BJ (cell line): ENCODE measurements at regions not wholly inside any gene's neighbourhood (a gene's known extent, or its start where the extent isn't known, plus 50 kb on each side); places are given as distances from the start of the nearest gene placed in this dataset.

Experiments used
- CTCF ChIA-PET: fragments of 350-600 bp; formaldehyde crosslinking; extraction: SDS; loops from one replicate; lab custom pipeline; 2021; ENCODE audit warnings: antibody characterized with exemption, inconsistent platforms; lab: Yijun Ruan, JAX
- POLR2A ChIA-PET: fragments of 300-600 bp; sonication (Branson Sonifier 250); formaldehyde crosslinking; extraction: SDS; loops from one replicate; lab custom pipeline; 2021; ENCODE audit warnings: antibody characterized with exemption; lab: Charles Lee
- DNase-seq: peaks from one replicate; pipeline ENCODE4 v3.0.0-alpha.2; 2011; ENCODE audit warnings: low read depth
- H3K27me3 ChIP-seq: 2 replicates; pipeline ENCODE4 v1.6.0; 2011; ENCODE audit warnings: low read length; ENCODE audit not compliant: control insufficient read depth, insufficient read depth
- H3K36me3 ChIP-seq: 2 replicates; pipeline ENCODE4 v1.5.1; 2011; ENCODE audit warnings: low read length; ENCODE audit not compliant: control insufficient read depth, insufficient read depth
- H3K4me3 ChIP-seq: 2 replicates; pipeline ENCODE4 v1.5.1; 2011; ENCODE audit warnings: low read depth, mild to moderate bottlenecking, control low read depth, low read length
- CTCF ChIP-seq: IDR thresholded peaks from 2 replicates; pipeline ENCODE4 v1.5.1; 2011; ENCODE audit warnings: low read depth, mild to moderate bottlenecking, control low read depth, inconsistent platforms, low read length, moderate library complexity; ENCODE audit not compliant: insufficient read depth

- POLR2A ChIA-PET: no interaction called here
- Histone ChIP-seq H3K4me3 (no peak overlapping the region), H3K36me3 (no peaks in the 10 kb centered on the region), H3K27me3 (no peaks in the 10 kb centered on the region)
- CTCF ChIA-PET: no interaction called here
- TF ChIP-seq CTCF: no peak
- no peak for DNase-seq
Observed at GRCh38 chr6:48016020-48016755, 94.8 kb downstream of the PTCHD4 start.

GRCh38 chr6:47992809-47993208 lies 118.2 kb downstream of the PTCHD4 start:
- CTCF ChIA-PET: no interaction called here
- no peaks in the 10 kb centered on the region for H3K36me3 ChIP-seq
- DNase-seq: no peak
- H3K27me3 ChIP-seq: no peaks in the 10 kb centered on the region
- H3K4me3 ChIP-seq: no peak overlapping the region
- POLR2A ChIA-PET: no interaction called here
- no peak for TF ChIP-seq CTCF

GRCh38 chr6:47983491-47983890 lies 127.5 kb downstream of the PTCHD4 start:
- Histone ChIP-seq H3K27me3 (no peaks in the 10 kb centered on the region), H3K4me3 (no peak overlapping the region), H3K36me3 (no peaks in the 10 kb centered on the region)
- no peak for TF ChIP-seq CTCF
- POLR2A ChIA-PET: no interaction called here
- DNase-seq: no peak
- CTCF ChIA-PET: no interaction called here

- ChIA-PET POLR2A (no interaction called here), CTCF (no interaction called here)
- TF ChIP-seq CTCF: no peak
- H3K27me3 ChIP-seq: no peaks in the 10 kb centered on the region
- DNase-seq: no peak
- no peaks in the 10 kb centered on the region for H3K36me3 ChIP-seq
- no peak overlapping the region for H3K4me3 ChIP-seq
Observed at GRCh38 chr6:47977314-47977713, 133.7 kb downstream of the PTCHD4 start.

- Histone ChIP-seq H3K36me3 (no peaks in the 10 kb centered on the region), H3K27me3 (no peaks in the 10 kb centered on the region), H3K4me3 (no peak overlapping the region)
- ChIA-PET POLR2A (no interaction called here), CTCF (no interaction called here)
- no peak for DNase-seq
- TF ChIP-seq CTCF: no peak
Observed at GRCh38 chr6:47974106-47974505, 136.9 kb downstream of the PTCHD4 start.
